Transverse colon (tissue), 3 donors: ENCODE measurements at regions not wholly inside any gene's neighbourhood (a gene's known extent, or its start where the extent isn't known, plus 50 kb on each side); places are given as distances from the start of the nearest gene placed in this dataset.

ENCODE experiments used
- CTCF ChIP-seq, 5 experiments: fragments of 200-600 bp in 3 of 5; fragments of 450-650 bp in 2 of 5; sonication (generic) in 3 of 5; IDR thresholded peaks; 1 replicate in 2 of 5; 2 replicates in 3 of 5; pipeline ENCODE4 v1.5.1; 2016 to 2017; ENCODE audit warnings: antibody characterized with exemption in 5 of 5, inconsistent platforms in 3 of 5, mild to moderate bottlenecking in 2 of 5, moderate library complexity in 1 of 5
- POLR2A ChIP-seq: fragments of 450-650 bp; IDR thresholded peaks from one replicate; pipeline ENCODE4 v1.6.1; 2016; ENCODE audit warnings: antibody characterized with exemption, mild to moderate bottlenecking, moderate library complexity

- TF ChIP-seq CTCF (IDR thresholded peaks at IDR 0.05) (no peak), POLR2A (no peak)
These were observed 769.7 kb downstream of the TNS3 start for GRCh38 chr7:46812101-46812675.
